IMR-90 (cell line): ENCODE measurements at regions not wholly inside any gene's neighbourhood (a gene's known extent, or its start where the extent isn't known, plus 50 kb on each side); places are given as distances from the start of the nearest gene placed in this dataset.

Source experiments
- BHLHE40 ChIP-seq: fragments of 150-350 bp; IDR thresholded peaks from 2 replicates; pipeline ENCODE4 v1.6.1; 2016; ENCODE audit warnings: mild to moderate bottlenecking, low read depth, low read length
- CTCF ChIP-seq: conservative IDR thresholded peaks from 2 replicates; pipeline ENCODE4 v1.5.1; 2012; ENCODE audit warnings: mild to moderate bottlenecking, low read depth, low read length, improper control_type of control experiment
- USF2 ChIP-seq: fragments of 150-350 bp; IDR thresholded peaks from 2 replicates; pipeline ENCODE4 v1.6.1; 2017; ENCODE audit warnings: mild to moderate bottlenecking, antibody characterized with exemption, low read length, low read depth

GRCh38 chr6:145147981-145148749 is 587.2 kb downstream of the EPM2A start:
- TF ChIP-seq CTCF (no peak), BHLHE40 (no peak), USF2 (no peak)
